SK-N-SH (cell line): ENCODE measurements at regions not wholly inside any gene's neighbourhood (a gene's known extent, or its start where the extent isn't known, plus 50 kb on each side); places are given as distances from the start of the nearest gene placed in this dataset.
"Not testable (repeated sequence)": the region's sequence is repeated elsewhere in the genome, so short reads cannot be mapped to it uniquely, and the experiment has no call there.

Experiments
- JUND ChIP-seq: IDR thresholded peaks from 2 replicates; pipeline ENCODE4 v1.4.0; 2012
- TEAD4 ChIP-seq: IDR thresholded peaks from 2 replicates; pipeline ENCODE4 v1.4.0; 2012; ENCODE audit warnings: mild to moderate bottlenecking, borderline replicate concordance; ENCODE audit not compliant: insufficient read depth

DNA sequence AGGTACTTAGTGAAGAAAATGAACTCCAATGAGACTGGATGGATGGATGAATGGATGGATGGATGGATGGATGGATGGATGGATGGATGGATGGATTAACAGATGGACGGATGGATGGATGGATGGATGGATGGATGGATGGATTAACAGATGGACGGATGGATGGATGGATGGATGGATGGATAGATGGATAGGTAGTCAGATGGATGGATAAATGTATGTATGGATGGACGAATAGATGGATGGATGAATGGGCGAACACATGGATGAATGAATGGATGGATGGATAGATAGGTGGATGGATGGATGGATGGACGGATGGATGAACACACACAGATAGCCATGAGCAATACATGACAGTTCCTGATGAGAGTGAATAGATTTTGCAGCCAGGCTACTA lies 589.0 kb upstream of the B3GAT1 start:
- TF ChIP-seq JUND, TEAD4: not testable (repeated sequence)
